HG03280 (cell line): ENCODE measurements at regions not wholly inside any gene's neighbourhood (a gene's known extent, or its start where the extent isn't known, plus 50 kb on each side); places are given as distances from the start of the nearest gene placed in this dataset.
A peak's percentile ranks its signal among the peaks of the same experiment; 100 is the strongest.

ENCODE experiments used
- ATAC-seq: cut with Tn5 transposase; IDR thresholded peaks from one replicate; pipeline ENCODE4 v1.9.1; 2021; ENCODE audit warnings: mild to moderate bottlenecking, moderate library complexity; ENCODE audit not compliant: unreplicated experiment

DNA sequence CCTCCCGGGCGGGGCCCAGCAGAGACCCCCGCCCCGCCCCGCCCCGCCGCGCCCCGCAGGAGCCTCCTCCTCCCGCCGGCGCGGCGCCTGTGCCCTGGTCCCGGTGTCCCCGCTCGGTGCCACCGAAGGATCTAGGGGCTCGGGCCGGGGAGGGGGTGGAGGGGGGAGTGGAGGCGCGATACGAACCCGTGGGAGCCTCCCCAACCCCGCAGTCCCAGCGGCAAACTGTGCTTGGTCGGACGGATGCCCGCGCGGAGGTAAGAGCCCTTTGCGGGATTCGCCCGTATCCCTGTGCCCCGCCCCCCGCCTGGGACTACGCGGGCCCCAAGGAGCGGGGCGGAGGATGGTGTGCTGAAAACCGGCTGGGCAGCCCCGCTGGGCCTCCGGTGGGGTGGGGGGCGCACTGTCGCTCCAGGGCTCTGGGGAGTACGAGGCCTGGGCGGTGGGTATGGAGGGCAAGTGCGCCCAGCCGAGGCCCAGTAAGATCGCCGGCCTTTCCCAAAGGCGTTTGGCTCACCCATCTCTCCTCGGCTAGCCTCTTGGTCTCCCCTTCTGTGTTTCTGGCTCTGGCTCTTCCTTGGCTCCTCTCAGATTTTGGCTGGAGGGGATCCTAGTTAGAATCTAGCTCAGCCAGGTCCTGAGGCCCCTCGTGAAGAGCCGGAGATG, 65.6 kb upstream of the POLG start:
- peak; percentile 18 for ATAC-seq

DNA sequence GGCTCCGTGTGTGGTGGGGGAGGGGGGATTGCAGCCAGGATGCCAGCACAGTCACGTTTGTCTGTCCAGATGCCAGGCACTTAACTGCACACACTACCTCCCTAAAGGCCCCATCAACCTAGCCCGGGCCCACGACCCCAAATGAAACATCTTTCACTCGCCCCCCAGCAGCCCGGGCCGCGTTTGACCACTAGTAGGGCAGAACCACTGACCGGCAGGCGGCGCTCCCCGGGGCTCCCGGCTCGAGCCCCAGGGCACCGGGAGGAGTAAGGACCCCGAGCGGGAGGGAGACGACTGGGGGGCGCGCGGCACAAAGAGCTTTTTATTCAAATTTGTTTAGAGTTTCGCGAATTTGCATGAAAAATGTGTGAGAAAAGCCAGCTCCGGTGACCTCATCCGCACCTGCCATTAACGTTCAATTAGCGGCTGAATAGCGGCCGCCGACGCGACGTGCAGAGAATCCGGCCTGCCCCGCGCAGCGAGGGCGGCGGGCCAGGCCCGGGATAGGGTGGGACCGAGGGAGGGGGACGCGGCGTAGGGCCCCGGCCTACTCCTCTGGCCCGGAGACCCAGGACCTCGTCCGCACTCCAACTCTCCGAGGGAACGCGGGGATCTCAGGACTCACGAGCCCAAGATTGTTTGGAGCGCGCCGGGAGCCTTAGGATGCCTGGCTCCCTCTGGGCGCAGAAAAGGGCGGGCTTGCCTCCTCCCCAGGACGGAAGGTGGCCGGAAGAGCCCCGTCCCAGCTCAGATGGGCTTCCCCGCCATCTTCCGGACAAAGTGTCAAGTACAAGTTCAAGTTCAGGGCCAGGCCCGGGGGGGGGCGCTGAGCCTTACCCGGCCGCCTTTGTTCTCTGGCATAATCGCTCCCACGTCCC, 64.9 kb upstream of the POLG start:
- peak; percentile 44 for ATAC-seq

DNA sequence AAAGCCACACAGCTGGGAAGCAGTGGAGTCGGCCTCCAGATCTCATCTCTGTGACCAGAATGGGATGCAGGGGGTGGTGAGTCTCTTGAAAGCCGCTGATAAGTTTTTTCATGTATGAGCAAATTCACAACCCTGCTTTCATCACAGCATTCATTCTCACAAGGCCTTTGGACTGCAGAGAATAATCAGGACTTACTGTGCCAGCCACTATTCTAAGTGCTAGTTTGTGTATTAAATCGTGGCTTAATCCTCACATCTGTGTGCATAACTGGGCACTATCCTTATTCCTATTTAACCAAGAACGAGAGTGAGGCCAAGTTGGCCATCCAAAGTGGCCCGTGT, 64.2 kb upstream of the POLG start:
- ATAC-seq, result no peak

DNA sequence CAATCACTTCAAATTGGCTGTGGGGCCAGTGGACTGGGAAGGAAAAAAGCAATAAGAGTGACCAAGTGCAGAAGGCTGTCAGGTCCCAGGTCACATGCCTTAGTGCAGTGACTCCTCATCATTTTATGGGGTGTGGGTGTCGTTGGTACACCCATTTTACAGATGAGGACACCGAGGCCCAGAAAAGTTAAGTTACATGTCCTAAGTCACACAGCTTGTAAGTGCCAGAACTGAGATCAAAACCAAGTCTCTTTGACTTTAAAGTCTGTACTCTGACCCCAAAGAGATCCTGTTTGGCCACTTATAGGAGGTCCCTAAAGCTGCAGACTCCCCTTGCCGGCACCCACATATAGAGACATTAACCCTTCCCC, 63.0 kb upstream of the POLG start:
- no peak for ATAC-seq

DNA sequence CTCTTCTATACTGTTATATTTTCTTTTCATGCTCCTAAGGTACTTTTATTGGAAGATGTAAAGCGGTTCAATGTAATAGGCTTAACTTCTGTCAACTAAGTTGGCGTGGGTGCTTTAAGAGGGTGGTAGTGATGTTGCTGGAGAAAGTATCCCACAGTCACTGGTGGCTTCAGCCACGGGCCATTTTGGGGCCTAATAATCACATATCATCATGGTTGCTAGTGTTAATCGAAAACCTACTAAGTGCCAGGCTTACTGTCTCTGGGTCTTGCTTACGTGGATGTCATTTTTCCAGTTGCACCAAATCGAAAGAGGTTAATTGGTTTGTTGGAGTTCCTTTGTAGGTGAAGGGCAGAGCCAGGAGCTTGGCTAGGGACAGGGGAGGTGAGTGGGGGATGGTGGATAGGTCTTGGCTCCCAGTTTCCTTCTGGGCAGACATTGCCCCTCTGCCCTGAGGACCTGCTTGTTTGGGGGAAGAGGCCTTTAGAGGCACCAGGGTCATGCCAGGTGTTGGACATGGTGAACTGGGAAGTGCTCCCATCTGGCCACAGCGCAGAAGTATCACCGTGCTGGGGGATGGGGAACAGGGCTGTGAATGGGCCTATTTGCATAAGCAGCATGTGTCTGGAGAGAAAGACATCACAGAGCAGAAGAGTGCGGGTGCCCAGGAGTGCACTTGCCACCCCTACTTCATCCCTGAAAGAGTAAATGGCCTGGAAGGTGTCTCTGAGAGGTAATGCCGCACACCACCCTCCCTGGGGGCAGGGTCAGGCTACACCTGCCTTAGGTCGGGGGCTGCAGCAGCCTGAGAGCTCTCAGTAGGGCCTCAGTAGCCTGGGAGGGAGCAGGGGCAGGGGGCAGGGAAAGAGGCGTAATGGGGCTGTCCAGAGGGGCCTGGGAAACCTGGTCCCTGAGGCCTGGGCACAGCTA, 62.4 kb upstream of the POLG start:
- no peak for ATAC-seq

GRCh38 chr15:89395996-89396395, 61.4 kb upstream of the POLG start:
- no peak for ATAC-seq

DNA sequence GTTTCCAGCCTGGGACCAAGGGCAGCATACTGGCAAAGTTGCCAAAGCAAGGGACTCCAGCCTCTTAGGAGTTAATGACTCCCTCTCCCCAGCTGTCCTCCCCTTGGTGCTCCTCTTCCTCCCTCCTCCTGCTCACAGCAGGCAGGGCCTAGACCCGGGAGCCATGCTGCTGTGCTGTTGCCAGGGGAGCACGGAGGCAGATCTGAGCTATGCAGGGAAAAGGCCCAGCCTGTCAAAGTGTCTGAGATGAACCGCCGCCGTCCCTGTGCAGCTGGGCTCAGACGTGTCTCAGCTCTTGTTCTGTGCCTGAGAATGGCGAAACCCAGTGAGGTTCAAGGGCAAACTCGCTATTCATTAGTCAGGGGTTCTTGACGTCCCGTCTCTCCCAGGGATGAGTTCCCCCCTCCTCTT, 60.8 kb upstream of the POLG start:
- no peak for ATAC-seq

DNA sequence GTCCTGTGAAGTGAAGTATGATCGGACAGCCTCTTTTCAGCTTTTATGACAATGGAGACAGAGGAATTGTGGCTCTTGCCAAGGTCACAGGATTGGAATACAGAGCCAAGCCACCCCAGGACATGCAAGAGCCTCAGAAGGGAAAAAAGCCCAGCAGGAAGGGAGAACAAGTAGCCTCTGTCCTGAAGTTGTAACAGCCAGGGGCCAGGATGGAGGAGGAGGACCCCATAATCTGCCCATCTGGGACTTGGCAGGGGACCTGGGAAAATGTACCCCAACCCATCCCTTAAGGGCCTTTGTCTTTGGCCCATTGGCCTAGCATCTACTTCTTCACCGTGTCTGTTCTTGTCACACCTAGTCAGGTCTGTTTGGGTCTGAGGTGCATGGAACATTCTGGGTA, 60.4 kb upstream of the POLG start:
- no peak for ATAC-seq

DNA sequence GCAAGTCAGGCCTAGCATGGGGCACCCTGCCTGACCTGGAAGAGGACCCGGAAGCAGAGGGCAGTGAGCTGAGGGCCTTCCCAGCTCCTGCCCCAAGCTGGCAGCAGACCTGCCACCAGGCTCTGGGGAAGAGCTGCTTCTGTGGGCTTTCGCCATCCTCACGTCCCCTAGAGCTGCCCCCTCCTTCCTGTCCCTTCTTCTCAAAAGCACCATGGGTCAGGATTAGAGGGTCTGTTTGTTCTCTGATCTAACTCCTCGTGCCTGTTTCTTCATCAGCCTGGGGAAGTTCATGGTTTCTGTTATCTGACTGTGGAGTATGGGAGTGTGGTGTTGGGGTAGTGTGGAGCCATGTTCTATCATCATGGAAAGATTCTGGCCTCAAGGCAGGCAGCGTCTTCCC, 58.4 kb upstream of the POLG start:
- ATAC-seq, result no peak

DNA sequence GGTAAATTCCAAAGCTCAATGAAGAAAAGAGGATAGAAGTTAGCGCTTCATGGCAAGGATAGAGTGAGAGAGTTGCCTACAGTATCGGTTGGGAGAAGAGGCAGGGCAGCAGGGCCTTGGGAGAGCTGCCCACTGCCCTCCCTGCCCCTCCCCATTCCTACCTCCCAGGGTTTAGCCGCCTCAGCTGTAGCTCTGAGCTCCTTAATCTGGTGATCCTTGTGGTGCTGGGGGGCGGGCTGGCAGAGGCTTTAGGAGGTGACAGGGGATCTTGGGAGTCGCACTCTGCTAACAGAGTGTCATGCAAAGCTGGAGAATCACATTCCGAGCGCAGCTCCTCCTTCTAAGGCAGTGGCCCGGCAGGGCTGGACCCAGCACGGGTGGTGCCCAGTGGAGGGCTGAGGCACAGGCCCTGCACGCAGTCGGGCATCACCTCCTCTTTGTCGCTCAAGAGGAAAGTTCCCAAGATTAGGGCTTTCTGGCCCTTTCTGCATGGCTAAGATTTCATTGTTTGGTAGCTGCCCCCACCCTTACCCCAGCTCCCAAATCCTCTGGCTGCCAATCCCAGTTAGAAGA, 57.1 kb upstream of the POLG start:
- ATAC-seq, result no peak

DNA sequence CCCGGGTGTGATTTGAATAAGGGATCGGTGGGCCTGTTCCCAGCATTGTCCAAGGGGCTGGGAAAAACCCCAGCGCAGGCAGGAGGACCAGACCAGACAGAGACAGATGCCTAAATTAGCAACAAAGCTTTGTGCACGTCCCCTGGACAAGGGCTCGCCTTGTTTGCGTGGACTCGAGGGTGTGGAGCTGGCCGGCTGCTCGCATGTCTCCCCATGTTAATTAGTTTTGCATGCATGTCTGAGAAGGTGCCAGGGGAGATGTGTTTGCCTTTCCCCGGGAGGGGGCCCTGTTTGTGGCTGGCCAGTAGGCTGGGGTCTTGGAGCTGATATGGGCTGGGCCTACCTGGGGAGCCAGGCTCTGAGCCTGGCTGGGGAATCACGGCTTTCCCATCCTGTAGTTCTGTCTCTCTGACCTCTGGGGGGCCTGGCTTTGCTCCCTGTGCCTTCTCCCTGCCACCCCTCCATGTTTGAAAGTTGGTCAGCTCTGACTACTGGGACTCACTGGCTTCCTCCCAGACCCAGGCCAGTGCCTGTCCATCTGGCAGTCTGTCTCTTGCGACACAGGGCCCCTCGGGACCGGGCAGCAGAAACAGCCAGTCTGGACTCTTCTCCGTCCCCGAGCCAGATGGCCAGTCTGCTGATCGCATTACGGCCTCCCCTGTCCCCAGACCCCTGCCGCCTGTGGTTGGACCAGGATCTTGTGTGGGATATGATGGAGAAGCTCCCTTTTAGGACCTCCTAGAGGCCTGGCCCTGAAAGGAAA, 55.4 kb upstream of the POLG start:
- ATAC-seq, result no peak

DNA sequence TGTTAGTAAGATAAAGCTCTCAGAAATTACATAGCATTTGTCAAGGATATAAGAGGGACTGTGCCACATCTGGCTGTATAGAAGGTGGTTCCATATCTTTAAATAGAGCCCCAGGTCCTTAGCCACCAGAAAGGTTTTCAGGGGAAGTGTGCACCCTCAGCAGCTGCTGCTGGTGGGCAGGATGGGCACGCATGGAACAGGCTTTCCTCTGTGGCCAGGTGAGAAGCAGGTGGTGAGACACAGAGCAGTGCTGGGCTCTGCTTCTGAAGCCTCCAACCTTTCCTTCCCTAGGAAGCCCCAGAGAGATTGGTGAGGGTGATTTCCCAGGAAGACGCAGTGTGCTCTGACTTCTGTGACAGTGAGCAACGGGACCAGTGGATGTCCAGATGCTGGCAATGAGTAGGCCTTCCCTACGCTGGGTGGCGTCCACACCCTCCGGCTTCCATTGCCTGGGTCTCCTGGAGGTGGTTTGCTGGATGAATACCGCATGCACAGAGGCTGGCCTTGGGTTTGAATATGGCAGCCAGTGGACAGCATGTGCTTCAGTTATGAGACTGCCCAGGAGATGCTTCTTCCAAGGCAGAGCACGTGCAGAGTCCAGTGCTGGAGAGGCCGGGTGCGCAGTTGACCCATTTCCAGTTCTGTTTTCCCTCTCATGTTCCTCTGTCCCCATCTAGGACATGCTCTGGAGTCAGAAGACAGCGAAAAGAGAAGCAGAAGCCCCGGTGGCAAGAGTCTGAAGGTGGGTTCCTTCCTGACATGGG, 52.7 kb upstream of the POLG start:
- ATAC-seq, result no peak

- no peak for ATAC-seq
These were observed 51.1 kb upstream of the POLG start for GRCh38 chr15:89385596-89386331.
